ENCODE measurements at regions not wholly inside any gene's neighbourhood (a gene's known extent, or its start where the extent isn't known, plus 50 kb on each side); places are given as distances from the start of the nearest gene placed in this dataset.

GRCh38 chr20:6525447-6526303, 241.8 kb upstream of the BMP2 start:
- TF ChIP-seq, protein P1, sequence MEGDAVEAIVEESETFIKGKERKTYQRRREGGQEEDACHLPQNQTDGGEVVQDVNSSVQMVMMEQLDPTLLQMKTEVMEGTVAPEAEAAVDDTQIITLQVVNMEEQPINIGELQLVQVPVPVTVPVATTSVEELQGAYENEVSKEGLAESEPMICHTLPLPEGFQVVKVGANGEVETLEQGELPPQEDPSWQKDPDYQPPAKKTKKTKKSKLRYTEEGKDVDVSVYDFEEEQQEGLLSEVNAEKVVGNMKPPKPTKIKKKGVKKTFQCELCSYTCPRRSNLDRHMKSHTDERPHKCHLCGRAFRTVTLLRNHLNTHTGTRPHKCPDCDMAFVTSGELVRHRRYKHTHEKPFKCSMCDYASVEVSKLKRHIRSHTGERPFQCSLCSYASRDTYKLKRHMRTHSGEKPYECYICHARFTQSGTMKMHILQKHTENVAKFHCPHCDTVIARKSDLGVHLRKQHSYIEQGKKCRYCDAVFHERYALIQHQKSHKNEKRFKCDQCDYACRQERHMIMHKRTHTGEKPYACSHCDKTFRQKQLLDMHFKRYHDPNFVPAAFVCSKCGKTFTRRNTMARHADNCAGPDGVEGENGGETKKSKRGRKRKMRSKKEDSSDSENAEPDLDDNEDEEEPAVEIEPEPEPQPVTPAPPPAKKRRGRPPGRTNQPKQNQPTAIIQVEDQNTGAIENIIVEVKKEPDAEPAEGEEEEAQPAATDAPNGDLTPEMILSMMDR (IDR thresholded peaks at IDR 0.05 in 8 of 11, conservative IDR thresholded peaks at IDR 0.05 in 3 of 11) = no peak
- TF ChIP-seq POLR2AphosphoS5 (IDR thresholded peaks at IDR 0.05) (no peak), POLR2A (IDR thresholded peaks at IDR 0.05) (no peak)

All from spleen (tissue), 7 donors.